GM19035 (cell line): ENCODE measurements at regions not wholly inside any gene's neighbourhood (a gene's known extent, or its start where the extent isn't known, plus 50 kb on each side); places are given as distances from the start of the nearest gene placed in this dataset.

ENCODE experiments used
- ATAC-seq: cut with Tn5 transposase; IDR thresholded peaks from one replicate; pipeline ENCODE4 v1.9.1; 2021; ENCODE audit not compliant: unreplicated experiment

GRCh38 chr1:82923931-82924330 is 1075.0 kb downstream of the TTLL7 start:
- no peak for ATAC-seq

GRCh38 chr1:82921759-82922158 is 1077.2 kb downstream of the TTLL7 start:
- no peak for ATAC-seq

- no peak for ATAC-seq
These were observed 1078.3 kb downstream of the TTLL7 start for GRCh38 chr1:82920418-82921248.

GRCh38 chr1:82919837-82920236 is 1079.1 kb downstream of the TTLL7 start:
- no peak for ATAC-seq

GRCh38 chr1:82907313-82907712 is 1091.6 kb downstream of the TTLL7 start:
- no peak for ATAC-seq

GRCh38 chr1:82903626-82904025 is 1095.3 kb downstream of the TTLL7 start:
- ATAC-seq: no peak

GRCh38 chr1:82901561-82901960 is 1097.4 kb downstream of the TTLL7 start:
- no peak for ATAC-seq

- ATAC-seq: no peak
These were observed 1097.8 kb downstream of the TTLL7 start for GRCh38 chr1:82901118-82901517.

- ATAC-seq: no peak
These were observed 1098.3 kb downstream of the ADGRL2 start for GRCh38 chr1:82899017-82899416.

GRCh38 chr1:82897549-82897948 is 1096.8 kb downstream of the ADGRL2 start:
- ATAC-seq: no peak

GRCh38 chr1:82896036-82896435 is 1095.3 kb downstream of the ADGRL2 start:
- no peak for ATAC-seq

GRCh38 chr1:82894635-82895034 is 1093.9 kb downstream of the ADGRL2 start:
- no peak for ATAC-seq

GRCh38 chr1:82893712-82894470 is 1093.2 kb downstream of the ADGRL2 start:
- no peak for ATAC-seq

- ATAC-seq: no peak
These were observed 1079.8 kb downstream of the ADGRL2 start for GRCh38 chr1:82880506-82880905.

- ATAC-seq: no peak
These were observed 1079.1 kb downstream of the ADGRL2 start for GRCh38 chr1:82879701-82880305.

GRCh38 chr1:82875170-82875569 is 1074.4 kb downstream of the ADGRL2 start:
- no peak for ATAC-seq

GRCh38 chr1:82874041-82874440 is 1073.3 kb downstream of the ADGRL2 start:
- no peak for ATAC-seq

- no peak for ATAC-seq
These were observed 1069.6 kb downstream of the ADGRL2 start for GRCh38 chr1:82870332-82870731.

GRCh38 chr1:82867781-82868180 is 1067.0 kb downstream of the ADGRL2 start:
- no peak for ATAC-seq

GRCh38 chr1:82861749-82862148 is 1061.0 kb downstream of the ADGRL2 start:
- no peak for ATAC-seq

GRCh38 chr1:82858031-82858430 is 1057.3 kb downstream of the ADGRL2 start:
- ATAC-seq: no peak

- no peak for ATAC-seq
These were observed 1048.7 kb downstream of the ADGRL2 start for GRCh38 chr1:82849460-82849859.
